Large intestine (tissue), 3 donors: ENCODE measurements at regions not wholly inside any gene's neighbourhood (a gene's known extent, or its start where the extent isn't known, plus 50 kb on each side); places are given as distances from the start of the nearest gene placed in this dataset.

ENCODE experiments used
- DNase-seq, 2 donors: peaks; one replicate each; pipeline versions ENCODE4 v3.0.0 to v3.0.0-alpha.2; 2013
- H3K27ac ChIP-seq: one replicate; pipeline ENCODE4 v1.5.1; 2013; ENCODE audit warnings: low read length
- H3K27me3 ChIP-seq: 2 replicates; pipeline ENCODE4 v1.6.1; 2013; ENCODE audit warnings: low read length; ENCODE audit not compliant: control insufficient read depth, insufficient read depth
- H3K36me3 ChIP-seq: 2 replicates; pipeline ENCODE4 v1.6.1; 2013; ENCODE audit warnings: low read length; ENCODE audit not compliant: control insufficient read depth, insufficient read depth
- H3K4me1 ChIP-seq: one replicate; pipeline ENCODE4 v1.6.1; 2013; ENCODE audit warnings: low read length; ENCODE audit not compliant: control insufficient read depth, insufficient read depth
- H3K4me3 ChIP-seq: one replicate; pipeline ENCODE4 v1.5.1; 2013; ENCODE audit warnings: low read length
- H3K9me3 ChIP-seq: one replicate; pipeline ENCODE4 v1.6.1; 2013; ENCODE audit warnings: mild to moderate bottlenecking, low read depth, low read length, moderate library complexity; ENCODE audit not compliant: control insufficient read depth
- WGBS: methylation state at CpG from one replicate; pipeline ENCODE4 v1.1.5; 2013; ENCODE audit warnings: low lambda C conversion rate; ENCODE audit not compliant: insufficient coverage; 5-methylcytosine and 5-hydroxymethylcytosine counted together

DNA sequence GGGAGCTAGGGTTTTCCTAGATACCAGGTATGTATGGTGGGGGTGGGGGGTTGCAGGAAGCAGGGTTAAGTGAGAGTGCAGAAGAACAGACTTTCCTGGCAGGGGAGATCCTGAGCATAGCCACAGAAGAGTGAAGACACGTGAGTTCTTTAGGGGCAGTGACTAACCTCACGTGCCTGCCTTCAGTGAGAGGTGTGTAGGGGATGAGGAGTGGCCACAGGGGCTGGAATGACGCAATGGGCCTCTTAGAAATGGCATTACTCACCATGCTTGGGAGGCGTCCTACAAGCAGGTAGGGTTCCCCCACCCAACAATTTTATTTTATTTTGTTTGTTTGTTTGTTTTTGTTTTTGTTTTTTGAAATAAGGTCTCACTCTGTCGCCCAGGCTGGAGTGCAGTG lies 698.6 kb upstream of the NRP1 start:
- Histone ChIP-seq H3K27ac (no peak overlapping the region), H3K4me3 (no peak overlapping the region), H3K27me3 (no peaks in the 10 kb centered on the region), H3K9me3 (peaks cover 6% of the 10 kb centered on the region), H3K36me3 (no peaks in the 10 kb centered on the region), H3K4me1 (no peaks in the 10 kb centered on the region)
- DNase-seq: no peak
- WGBS: no CpG with 5 or more reads among the region's 5 CpGs

- Histone ChIP-seq H3K4me3 (no peak overlapping the region), H3K9me3 (peaks cover 6% of the 10 kb centered on the region), H3K27me3 (no peaks in the 10 kb centered on the region), H3K36me3 (no peaks in the 10 kb centered on the region), H3K4me1 (no peaks in the 10 kb centered on the region), H3K27ac (no peak overlapping the region)
- DNase-seq: no peak
- WGBS: 90% methylated on average over 2 of the region's 3 CpGs
Observed at GRCh38 chr10:34032564-34032963, 698.1 kb upstream of the NRP1 start.

- Histone ChIP-seq H3K4me1 (no peaks in the 10 kb centered on the region), H3K4me3 (no peak overlapping the region), H3K27me3 (no peaks in the 10 kb centered on the region), H3K9me3 (peaks cover 6% of the 10 kb centered on the region), H3K27ac (no peak overlapping the region), H3K36me3 (no peaks in the 10 kb centered on the region)
- WGBS: no CpG with 5 or more reads among the region's 3 CpGs
- DNase-seq: no peak
Observed at GRCh38 chr10:34031400-34031799, 696.9 kb upstream of the NRP1 start.

DNA sequence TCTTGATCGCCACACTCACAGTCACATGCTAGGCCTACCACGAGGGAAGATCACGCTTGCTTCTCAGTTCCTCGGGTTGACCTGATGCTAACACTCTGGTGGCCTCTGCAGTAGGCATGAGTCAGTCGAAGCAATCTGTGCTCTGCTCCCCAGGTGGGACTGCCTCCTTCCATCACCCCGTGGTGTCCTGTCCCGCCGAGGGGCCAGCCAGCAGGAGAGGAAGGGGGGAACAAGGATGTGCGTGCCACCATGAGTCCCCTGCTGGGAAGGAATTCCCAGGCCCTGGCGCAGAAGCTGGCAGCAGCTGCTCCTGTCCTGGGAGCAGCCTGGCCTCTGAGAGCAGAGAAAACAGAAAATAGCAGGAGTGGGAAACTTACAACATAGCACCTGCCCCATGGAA lies 695.0 kb upstream of the NRP1 start:
- Histone ChIP-seq H3K27ac (no peak overlapping the region), H3K36me3 (no peaks in the 10 kb centered on the region), H3K27me3 (no peaks in the 10 kb centered on the region), H3K9me3 (no peaks in the 10 kb centered on the region), H3K4me3 (no peak overlapping the region), H3K4me1 (no peaks in the 10 kb centered on the region)
- DNase-seq: no peak
- no CpG with 5 or more reads among the region's 10 CpGs for WGBS

- no peaks in the 10 kb centered on the region for H3K4me1 ChIP-seq
- no peaks in the 10 kb centered on the region for H3K27me3 ChIP-seq
- no peak overlapping the region for H3K27ac ChIP-seq
- H3K4me3 ChIP-seq: no peak overlapping the region
- no peaks in the 10 kb centered on the region for H3K36me3 ChIP-seq
- no CpG with 5 or more reads among the region's 3 CpGs for WGBS
- DNase-seq: no peak
- H3K9me3 ChIP-seq: no peaks in the 10 kb centered on the region
Observed at GRCh38 chr10:34028936-34029335, 694.5 kb upstream of the NRP1 start.

DNA sequence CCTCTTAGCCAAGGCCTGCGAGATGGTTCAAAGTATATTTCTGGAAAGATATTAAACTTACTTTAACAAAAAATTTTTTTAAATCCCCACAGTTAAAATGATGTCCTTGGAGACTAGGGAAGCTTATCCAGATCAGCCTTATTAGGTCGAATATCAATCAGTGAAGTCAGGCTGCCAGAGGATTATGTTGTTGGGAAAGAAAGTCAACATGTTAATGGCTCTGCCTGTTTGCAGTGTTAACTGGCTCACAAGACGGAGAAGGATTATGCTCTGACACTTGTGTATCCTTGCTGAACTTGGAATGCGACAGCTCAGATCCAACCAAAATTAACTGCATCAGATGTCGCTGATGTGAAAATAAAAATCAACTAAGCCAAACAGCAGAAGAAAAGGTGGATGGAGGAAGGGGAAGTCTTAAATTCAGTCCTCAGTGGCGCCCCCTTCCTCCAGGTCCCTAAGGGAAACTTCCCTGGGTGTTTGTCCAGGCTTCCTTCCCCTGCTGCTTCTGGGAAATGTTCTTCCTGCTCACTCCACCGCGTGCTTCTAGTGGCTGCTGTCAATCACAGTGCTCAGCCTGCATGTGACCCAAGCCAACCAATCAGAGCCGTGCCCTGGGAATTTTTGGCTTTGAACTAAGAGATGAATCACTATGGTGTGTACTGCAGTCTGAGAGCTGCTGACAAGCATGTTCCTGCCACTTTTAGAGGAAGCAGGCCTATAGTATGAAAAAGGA lies 690.4 kb upstream of the NRP1 start:
- no peaks in the 10 kb centered on the region for H3K27me3 ChIP-seq
- no peak overlapping the region for H3K4me3 ChIP-seq
- H3K27ac ChIP-seq: no peak overlapping the region
- H3K4me1 ChIP-seq: no peaks in the 10 kb centered on the region
- no peaks in the 10 kb centered on the region for H3K36me3 ChIP-seq
- DNase-seq: no peak
- WGBS: no CpG with 5 or more reads among the region's 9 CpGs
- no peaks in the 10 kb centered on the region for H3K9me3 ChIP-seq

DNA sequence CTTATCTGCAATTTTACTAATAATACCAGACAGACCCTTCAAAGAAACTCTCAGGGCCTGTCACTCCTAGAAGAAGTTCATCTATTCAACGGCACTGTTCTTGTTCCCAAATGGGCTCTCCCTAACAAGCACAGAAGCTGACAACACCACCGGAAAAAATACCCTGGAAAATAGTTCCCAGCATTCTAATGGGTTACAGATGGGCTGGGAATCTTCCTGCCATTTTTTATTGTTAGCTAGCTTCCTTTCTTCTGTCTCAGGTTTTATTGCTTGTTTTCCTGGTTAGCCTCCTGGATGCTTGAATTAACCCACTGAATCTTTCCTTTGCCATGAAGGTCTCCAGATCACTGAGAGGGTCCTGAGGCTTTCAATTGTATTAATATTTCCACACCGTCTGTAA lies 689.8 kb upstream of the NRP1 start:
- Histone ChIP-seq H3K9me3 (no peaks in the 10 kb centered on the region), H3K4me1 (no peaks in the 10 kb centered on the region), H3K36me3 (no peaks in the 10 kb centered on the region), H3K27ac (no peak overlapping the region), H3K4me3 (no peak overlapping the region), H3K27me3 (no peaks in the 10 kb centered on the region)
- no CpG with 5 or more reads among the region's 3 CpGs for WGBS
- DNase-seq: no peak

GRCh38 chr10:34022195-34022594 lies 687.7 kb upstream of the NRP1 start:
- Histone ChIP-seq H3K36me3 (no peaks in the 10 kb centered on the region), H3K27ac (no peak overlapping the region), H3K4me1 (no peaks in the 10 kb centered on the region), H3K4me3 (no peak overlapping the region), H3K27me3 (no peaks in the 10 kb centered on the region), H3K9me3 (no peaks in the 10 kb centered on the region)
- no CpG with 5 or more reads among the region's 6 CpGs for WGBS
- DNase-seq: no peak

DNA sequence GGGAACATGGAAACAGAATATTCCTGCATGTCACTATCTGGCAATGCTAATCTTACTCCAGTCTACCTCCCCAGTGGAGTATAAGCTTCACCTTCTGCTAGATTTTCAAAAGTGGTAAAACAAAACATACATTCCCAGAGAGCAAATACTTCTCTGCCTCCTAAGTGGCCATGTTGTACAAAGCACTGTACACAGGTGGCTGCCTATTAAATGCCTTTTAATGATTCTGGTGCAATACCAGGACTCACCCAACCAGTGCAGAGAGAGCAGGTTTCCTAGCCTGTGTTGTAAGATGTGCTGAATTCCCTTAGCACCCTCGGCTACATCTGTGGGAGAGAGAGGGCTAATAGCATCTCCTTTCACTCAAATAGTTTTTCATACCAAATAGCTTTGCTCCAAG lies 684.3 kb upstream of the NRP1 start:
- H3K9me3 ChIP-seq: no peaks in the 10 kb centered on the region
- H3K36me3 ChIP-seq: no peaks in the 10 kb centered on the region
- no peak overlapping the region for H3K4me3 ChIP-seq
- no CpG with 5 or more reads among the region's 1 CpG for WGBS
- DNase-seq: no peak
- H3K27me3 ChIP-seq: no peaks in the 10 kb centered on the region
- no peak overlapping the region for H3K27ac ChIP-seq
- no peaks in the 10 kb centered on the region for H3K4me1 ChIP-seq

DNA sequence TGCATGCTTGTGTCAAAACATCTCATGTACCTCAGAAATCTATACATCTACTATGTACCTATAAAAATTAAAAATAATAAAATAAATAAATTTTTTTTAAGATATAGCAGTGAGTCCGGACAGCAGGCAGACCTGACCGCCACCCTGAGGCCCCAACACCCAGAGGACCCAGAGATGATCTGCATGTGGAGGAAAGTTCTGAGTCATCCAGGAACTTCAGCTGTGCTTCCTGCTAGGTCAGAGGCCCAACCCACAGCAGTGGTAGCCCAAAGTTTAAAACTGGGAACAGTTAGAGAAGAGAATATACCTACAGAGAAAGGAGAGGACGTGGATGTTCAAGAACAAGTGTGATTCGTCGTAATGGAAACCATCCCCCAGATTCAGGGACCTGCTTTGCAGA lies 683.7 kb upstream of the NRP1 start:
- Histone ChIP-seq H3K27me3 (no peaks in the 10 kb centered on the region), H3K27ac (no peak overlapping the region)

DNA sequence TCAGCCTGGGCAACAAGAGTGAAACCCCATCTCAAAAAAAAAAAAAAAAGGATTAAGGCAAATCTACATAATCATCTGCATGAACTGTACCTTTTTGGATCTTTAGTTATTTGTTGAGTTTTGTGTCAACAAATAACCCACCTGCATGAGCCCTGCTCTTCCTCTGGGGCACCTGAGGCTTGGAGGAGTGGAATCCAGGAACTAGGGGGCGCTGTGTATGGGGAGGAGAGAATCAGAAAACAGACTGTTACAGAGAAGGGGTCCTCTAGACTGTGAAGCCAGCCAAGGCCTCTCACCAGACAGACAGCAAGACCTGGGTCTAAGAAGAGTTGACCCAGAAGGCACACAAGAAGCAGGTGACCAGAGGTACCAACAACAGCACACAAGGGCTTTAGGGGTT lies 682.8 kb upstream of the NRP1 start:
- Histone ChIP-seq H3K4me1 (no peaks in the 10 kb centered on the region), H3K9me3 (no peaks in the 10 kb centered on the region), H3K27ac (no peak overlapping the region), H3K36me3 (no peaks in the 10 kb centered on the region), H3K27me3 (no peaks in the 10 kb centered on the region), H3K4me3 (no peak overlapping the region)
- DNase-seq: no peak
- no CpG with 5 or more reads among the region's 1 CpG for WGBS

More for the DNA sequence above, 683.7 kb upstream of the NRP1 start:
- Histone ChIP-seq H3K4me1 (no peaks in the 10 kb centered on the region), H3K4me3 (no peak overlapping the region), H3K9me3 (no peaks in the 10 kb centered on the region), H3K36me3 (no peaks in the 10 kb centered on the region)
- no peak for DNase-seq
- 94% methylated on average over 3 of the region's 5 CpGs for WGBS
